ENCODE measurements at regions not wholly inside any gene's neighbourhood (a gene's known extent, or its start where the extent isn't known, plus 50 kb on each side); places are given as distances from the start of the nearest gene placed in this dataset.
"Not testable (repeated sequence)": the region's sequence is repeated elsewhere in the genome, so short reads cannot be mapped to it uniquely, and the experiment has no call there.

- no peak for DNase-seq
Observed at GRCh38 chr5:133881576-133882388, 86.6 kb downstream of the C5orf15 start.

- DNase-seq, result no peak
Observed at GRCh38 chr5:133878236-133878555, 90.2 kb downstream of the C5orf15 start.

- no peak for DNase-seq
Observed at GRCh38 chr5:133877351-133878235, 90.8 kb downstream of the C5orf15 start.

- DNase-seq, result no peak
Observed at GRCh38 chr5:133876266-133876665, 92.2 kb downstream of the C5orf15 start.

GRCh38 chr5:133875179-133875578, 93.2 kb downstream of the C5orf15 start:
- no peak for DNase-seq

GRCh38 chr5:133873449-133873848, 95.0 kb downstream of the C5orf15 start:
- no peak for DNase-seq

GRCh38 chr5:133870661-133871060, 97.8 kb downstream of the C5orf15 start:
- peak; percentile 67 for DNase-seq

GRCh38 chr5:133869519-133870335, 98.7 kb downstream of the C5orf15 start:
- DNase-seq, result no peak

- DNase-seq, result peak; percentile 69
Observed at GRCh38 chr5:133868946-133869518, 99.4 kb downstream of the C5orf15 start.

- no peak for DNase-seq
Observed at GRCh38 chr5:133867851-133868545, 100.4 kb downstream of the C5orf15 start.

- no peak for DNase-seq
Observed at GRCh38 chr5:133867341-133867740, 101.1 kb downstream of the C5orf15 start.

- no peak for DNase-seq
Observed at GRCh38 chr5:133866903-133867245, 101.6 kb downstream of the C5orf15 start.

GRCh38 chr5:133866160-133866902, 102.1 kb downstream of the C5orf15 start:
- no peak for DNase-seq

- no peak for DNase-seq
Observed at GRCh38 chr5:133865113-133865512, 103.3 kb downstream of the C5orf15 start.

GRCh38 chr5:133864711-133865110, 103.7 kb downstream of the C5orf15 start:
- no peak for DNase-seq

- no peak for DNase-seq
Observed at GRCh38 chr5:133863857-133864585, 104.4 kb downstream of the C5orf15 start.

- no peak for DNase-seq
Observed at GRCh38 chr5:133861161-133861737, 107.2 kb downstream of the C5orf15 start.

- no peak for DNase-seq
Observed at GRCh38 chr5:133859073-133859472, 109.4 kb downstream of the C5orf15 start.

- not testable (repeated sequence) for DNase-seq
Observed at GRCh38 chr5:133857595-133858313, 110.7 kb downstream of the C5orf15 start.

- no peak for DNase-seq
Observed at GRCh38 chr5:133854554-133854953, 113.9 kb downstream of the C5orf15 start.
